ENCODE measurements at regions not wholly inside any gene's neighbourhood (a gene's known extent, or its start where the extent isn't known, plus 50 kb on each side); places are given as distances from the start of the nearest gene placed in this dataset.
"Not testable (repeated sequence)": the region's sequence is repeated elsewhere in the genome, so short reads cannot be mapped to it uniquely, and the experiment has no call there.

DNA sequence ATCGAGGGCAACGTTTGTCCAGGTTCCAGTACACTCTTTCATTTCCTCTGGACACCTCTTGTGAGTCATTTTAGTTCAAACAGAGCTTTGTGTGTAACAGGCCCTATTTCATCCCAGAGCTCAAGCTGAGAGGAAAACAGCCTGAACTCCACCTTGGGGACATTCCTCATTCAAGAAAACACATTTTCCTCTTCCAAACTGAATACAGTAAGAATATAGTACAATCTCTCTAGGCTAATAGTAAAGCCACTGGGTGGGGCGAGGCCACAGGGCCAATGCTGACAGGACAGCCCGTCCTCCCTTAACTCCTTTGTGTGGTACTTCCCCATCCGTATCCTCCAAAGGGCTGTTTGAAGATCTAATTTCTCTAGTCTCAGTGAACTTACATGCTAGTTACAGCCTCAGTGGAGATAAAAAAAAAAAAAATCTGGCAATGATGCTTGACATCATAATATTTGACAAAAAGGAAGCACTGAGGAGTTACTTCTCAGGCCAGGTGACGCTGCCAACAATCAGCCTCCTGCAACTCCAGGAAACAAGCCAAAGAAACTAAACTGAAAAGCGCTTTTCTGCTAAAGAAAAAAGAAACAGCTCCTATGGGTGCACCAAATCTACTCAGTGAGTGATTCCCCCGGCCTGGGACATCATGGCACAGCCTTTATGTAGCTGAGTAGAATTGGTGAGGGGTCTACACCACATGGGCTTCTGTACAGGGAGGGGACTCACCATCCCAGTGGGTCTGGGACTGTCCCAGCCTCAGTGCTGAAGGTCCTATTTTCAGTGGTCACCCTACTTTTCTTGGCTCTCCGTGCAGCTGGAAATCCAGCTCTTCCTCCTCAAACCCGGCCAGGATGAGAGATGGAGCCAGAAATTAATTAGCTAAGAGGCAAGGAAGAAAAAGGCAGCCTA is 238.2 kb upstream of the NEBL start:
- DNase-seq (ENCODE audit: low spot score), result no peak

- DNase-seq (ENCODE audit: low spot score), result no peak
Measured at GRCh38 chr10:21134645-21135022, 237.5 kb upstream of the NEBL start.

DNA sequence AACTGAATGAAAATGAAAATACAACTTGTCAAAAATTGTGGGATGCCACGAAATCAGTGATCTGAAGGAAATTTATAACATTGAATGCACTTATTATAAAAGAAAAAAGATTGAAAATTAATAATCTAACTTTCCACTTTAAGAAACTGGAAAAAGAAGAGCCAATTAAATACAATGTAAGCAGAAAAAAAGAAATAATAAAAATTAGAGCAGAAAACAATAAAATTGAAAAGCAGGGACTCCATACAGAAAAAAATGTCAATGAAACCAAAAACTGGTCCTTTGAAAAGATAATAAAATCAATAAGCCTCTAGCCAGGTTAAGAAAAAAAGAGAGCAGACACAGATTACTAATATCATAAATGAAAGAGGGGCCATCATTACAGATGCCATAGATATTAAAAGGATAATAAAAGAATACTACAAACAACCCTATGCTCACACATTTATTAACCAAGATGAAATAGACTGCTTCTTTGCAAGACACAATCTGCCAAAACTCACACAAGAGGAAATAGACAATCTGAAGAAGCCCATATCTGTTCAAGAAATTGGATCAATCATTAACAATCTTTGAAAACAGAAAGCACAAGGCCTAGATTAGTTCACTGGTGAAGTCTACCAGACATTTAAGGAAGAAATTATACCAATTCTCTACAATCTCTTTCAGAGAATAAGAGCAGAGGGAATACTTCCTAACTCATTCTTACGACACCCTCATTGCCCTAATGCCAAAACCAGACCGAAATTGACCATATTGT is 233.8 kb upstream of the NEBL start:
- DNase-seq (ENCODE audit: low spot score), result no peak

- DNase-seq (ENCODE audit: low spot score), result no peak
Measured at GRCh38 chr10:21130108-21130507, 233.0 kb upstream of the NEBL start.

GRCh38 chr10:21125471-21126228 is 228.5 kb upstream of the NEBL start:
- no peak for DNase-seq (ENCODE audit: low spot score)

DNA sequence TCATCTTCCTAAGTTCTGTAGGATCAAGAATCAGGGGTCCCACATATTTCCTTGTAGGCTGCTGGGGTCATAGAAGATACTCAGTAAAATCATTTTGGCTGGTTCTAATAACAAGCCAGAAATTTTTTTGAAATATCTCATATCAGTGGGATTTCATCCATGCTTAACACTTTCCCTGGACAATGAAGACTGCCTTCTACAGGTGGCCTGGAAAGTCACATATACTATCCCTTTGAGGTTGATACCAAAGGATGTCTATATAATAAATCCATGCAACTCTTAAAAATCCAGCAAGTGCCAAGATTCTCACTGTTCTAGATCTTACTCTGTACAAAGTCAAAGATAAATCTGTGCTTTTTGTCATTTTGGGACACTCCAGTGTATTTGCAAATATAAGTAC is 225.8 kb upstream of the NEBL start:
- no peak for DNase-seq (ENCODE audit: low spot score)

DNA sequence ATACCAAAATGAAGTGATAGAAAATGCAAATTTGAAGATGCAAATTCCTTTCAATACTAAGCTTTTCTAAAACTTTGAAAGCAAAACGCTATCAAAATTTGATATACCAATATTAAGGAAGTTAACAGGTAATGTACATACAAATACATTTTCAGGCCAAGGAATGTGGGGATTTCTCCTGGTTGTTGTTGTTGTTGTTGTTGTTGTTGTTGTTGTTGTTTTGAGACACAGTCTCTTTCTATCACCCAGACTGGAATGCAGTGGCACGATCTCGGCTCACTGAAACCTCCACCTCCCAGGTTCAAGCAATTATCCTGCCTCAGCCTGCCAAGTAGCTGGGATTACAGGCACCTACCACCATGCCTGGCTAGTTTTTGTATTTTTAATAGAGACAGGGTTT is 224.7 kb upstream of the NEBL start:
- not testable (repeated sequence) for DNase-seq (ENCODE audit: low spot score)

DNA sequence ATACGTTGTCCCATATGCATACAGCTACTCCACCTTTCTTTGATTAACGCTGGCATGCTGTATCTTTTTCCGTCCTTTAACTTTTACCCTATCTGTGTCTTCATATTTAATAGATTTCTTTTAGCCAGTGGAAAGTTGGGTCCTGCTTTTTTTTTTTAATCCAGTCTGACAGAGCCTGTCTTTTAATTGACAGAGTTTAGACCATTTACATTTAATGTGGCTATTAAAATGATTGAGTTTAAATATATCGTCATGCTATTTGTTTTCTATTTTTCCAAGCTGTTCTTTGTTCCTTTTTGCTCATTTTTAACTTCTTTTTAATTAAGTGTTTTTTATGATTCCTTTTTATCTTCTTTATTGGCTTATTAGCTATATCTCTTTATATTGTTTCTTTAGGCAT is 217.6 kb upstream of the NEBL start:
- DNase-seq (ENCODE audit: low spot score), result no peak

GRCh38 chr10:21110358-21110757 is 213.2 kb upstream of the NEBL start:
- DNase-seq (ENCODE audit: low spot score), result no peak

GRCh38 chr10:21106931-21107330 is 209.8 kb upstream of the NEBL start:
- not testable (repeated sequence) for DNase-seq (ENCODE audit: low spot score)

GRCh38 chr10:21105331-21105730 is 208.2 kb upstream of the NEBL start:
- DNase-seq (ENCODE audit: low spot score), result not testable (repeated sequence)

GRCh38 chr10:21100871-21101514 is 203.9 kb upstream of the NEBL start:
- no peak for DNase-seq (ENCODE audit: low spot score)

- no peak for DNase-seq (ENCODE audit: low spot score)
Measured at GRCh38 chr10:21100190-21100589, 203.1 kb upstream of the NEBL start.

DNA sequence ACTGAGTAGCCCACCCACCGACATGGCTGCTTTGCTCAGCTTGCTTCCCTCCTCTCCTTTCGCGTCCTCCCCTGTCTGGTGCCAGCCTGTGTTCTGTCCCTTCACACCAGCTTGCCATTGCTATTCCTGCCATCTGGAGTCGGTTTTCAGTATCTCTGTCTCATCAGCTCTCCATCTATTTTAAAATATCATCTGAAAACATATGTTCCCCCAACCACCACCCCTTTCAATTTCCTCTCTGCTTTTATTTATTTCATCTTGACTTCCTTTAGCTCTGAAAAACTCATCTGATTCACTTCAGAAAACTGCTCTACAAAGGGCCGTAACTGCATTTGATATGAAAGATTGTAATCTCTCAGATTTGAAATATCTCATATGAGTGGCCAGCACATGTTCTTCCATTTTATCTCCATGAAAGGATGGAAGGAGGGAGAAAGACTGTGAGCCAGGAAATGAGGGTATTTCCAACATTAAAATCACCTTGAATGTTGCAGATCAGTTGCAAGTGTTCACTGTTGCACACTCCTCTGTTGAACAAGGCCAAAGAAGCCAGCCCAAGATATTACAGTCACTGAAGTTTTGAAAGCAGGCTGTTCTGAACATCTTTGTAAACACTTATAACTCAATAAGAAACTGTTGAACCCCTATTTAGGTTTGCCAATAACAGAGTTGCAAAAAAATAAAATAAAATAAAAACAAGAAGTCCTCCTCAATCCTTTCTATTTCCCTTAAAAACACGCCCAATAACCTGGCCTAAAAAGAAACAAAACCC is 202.4 kb upstream of the NEBL start:
- no peak for DNase-seq (ENCODE audit: low spot score)

DNA sequence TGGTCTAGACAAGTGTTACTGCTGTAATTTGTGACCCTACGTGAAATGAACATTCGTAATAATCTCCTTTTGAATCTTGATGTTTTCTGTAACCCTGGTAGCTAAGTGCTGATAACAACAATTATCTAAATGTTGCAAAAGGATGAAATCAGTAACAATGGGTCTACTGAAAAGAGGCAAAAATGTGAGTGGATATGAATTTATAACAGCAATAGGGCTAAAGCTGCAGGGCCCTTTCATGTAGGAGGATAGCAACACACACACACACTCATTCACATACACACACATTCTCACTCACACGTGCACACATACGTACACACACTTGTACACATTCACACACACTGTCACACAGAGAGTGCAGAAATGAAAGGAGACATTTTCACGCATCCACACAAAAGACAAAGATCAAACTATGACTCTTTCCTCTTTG is 200.8 kb upstream of the NEBL start:
- no peak for DNase-seq (ENCODE audit: low spot score)

GRCh38 chr10:21095494-21096055 is 198.5 kb upstream of the NEBL start:
- DNase-seq (ENCODE audit: low spot score), result no peak

GRCh38 chr10:21095073-21095472 is 198.0 kb upstream of the NEBL start:
- DNase-seq (ENCODE audit: low spot score), result no peak

- no peak for DNase-seq (ENCODE audit: low spot score)
Measured at GRCh38 chr10:21092683-21093524, 195.8 kb upstream of the NEBL start.

- DNase-seq (ENCODE audit: low spot score), result no peak
Measured at GRCh38 chr10:21090609-21091082, 193.5 kb upstream of the NEBL start.

DNA sequence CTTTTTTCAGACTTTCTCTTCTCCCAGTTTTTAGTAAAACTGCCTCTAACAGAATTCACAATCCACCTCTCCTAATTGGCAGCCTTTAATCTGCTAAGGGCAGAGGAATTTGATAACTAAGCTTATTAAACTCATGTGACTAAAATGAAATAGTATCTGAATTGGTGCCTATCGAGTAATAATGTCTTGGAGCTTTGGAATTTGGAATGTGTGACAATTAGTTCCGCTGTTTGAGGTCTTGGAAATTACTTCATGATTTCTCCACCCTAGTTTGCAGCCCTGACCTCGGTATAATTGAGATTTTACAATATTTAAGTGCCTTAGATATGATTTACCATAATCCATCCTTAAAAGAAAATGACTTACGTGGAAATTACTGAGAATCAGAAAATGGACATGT is 190.4 kb upstream of the NEBL start:
- no peak for DNase-seq (ENCODE audit: low spot score)

All from AG20443 (cell line).